Mucosa of stomach (tissue), 1 donor: ENCODE measurements at regions not wholly inside any gene's neighbourhood (a gene's known extent, or its start where the extent isn't known, plus 50 kb on each side); places are given as distances from the start of the nearest gene placed in this dataset.
"Not testable (repeated sequence)": the region's sequence is repeated elsewhere in the genome, so short reads cannot be mapped to it uniquely, and the experiment has no call there.

Experiments
- H3K27me3 ChIP-seq: one replicate; pipeline ENCODE4 v1.7.0; 2013; ENCODE audit warnings: mild to moderate bottlenecking, low read length; ENCODE audit not compliant: control insufficient read depth, insufficient read depth
- H3K36me3 ChIP-seq: one replicate; pipeline ENCODE4 v1.7.0; 2013; ENCODE audit warnings: low read length; ENCODE audit not compliant: control insufficient read depth, insufficient read depth
- H3K4me1 ChIP-seq: one replicate; pipeline ENCODE4 v1.7.0; 2013; ENCODE audit warnings: mild to moderate bottlenecking, low read length; ENCODE audit not compliant: control insufficient read depth, insufficient read depth
- H3K4me3 ChIP-seq: one replicate; pipeline ENCODE4 v1.7.0; 2013; ENCODE audit warnings: low read length
- H3K9ac ChIP-seq: one replicate; pipeline ENCODE4 v1.7.0; 2013; ENCODE audit warnings: mild to moderate bottlenecking, low read length, moderate library complexity
- H3K9me3 ChIP-seq: one replicate; pipeline ENCODE4 v1.7.0; 2013; ENCODE audit warnings: mild to moderate bottlenecking, low read length, moderate library complexity; ENCODE audit not compliant: control insufficient read depth
- donor health status: Pancreatic carcinoma.

- Histone ChIP-seq H3K4me1 (no peaks in the 10 kb centered on the region), H3K9ac (no peak overlapping the region), H3K27me3 (no peaks in the 10 kb centered on the region), H3K36me3 (no peaks in the 10 kb centered on the region), H3K9me3 (no peaks in the 10 kb centered on the region), H3K4me3 (no peak overlapping the region)
Observed at GRCh38 chr5:126106029-126106428, 317.2 kb upstream of the GRAMD2B start.

DNA sequence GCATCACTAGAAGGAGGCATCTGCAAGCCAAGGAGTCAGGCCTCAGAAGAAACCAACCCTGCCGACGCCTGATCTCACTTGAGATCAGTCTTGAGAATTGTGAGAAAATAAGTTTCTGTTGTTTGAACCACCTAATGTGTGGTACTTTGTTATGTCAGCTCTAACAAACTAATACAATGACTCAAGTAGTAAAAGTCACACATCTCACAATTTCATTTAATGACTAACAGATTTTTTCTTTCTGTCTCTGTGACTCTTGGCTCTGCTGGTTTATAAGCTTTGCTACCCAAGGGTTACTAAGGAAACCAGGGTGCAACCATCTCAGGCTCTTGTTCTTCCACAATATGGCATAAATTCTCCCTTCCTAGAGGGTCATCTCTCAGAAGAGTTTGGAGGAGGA lies 315.8 kb upstream of the GRAMD2B start:
- no peak overlapping the region for H3K9ac ChIP-seq
- H3K36me3 ChIP-seq = no peaks in the 10 kb centered on the region
- H3K27me3 ChIP-seq = no peaks in the 10 kb centered on the region
- no peaks in the 10 kb centered on the region for H3K4me1 ChIP-seq
- H3K4me3 ChIP-seq = no peak overlapping the region
- H3K9me3 ChIP-seq = no peaks in the 10 kb centered on the region

- H3K36me3 ChIP-seq = no peaks in the 10 kb centered on the region
- H3K4me1 ChIP-seq = no peaks in the 10 kb centered on the region
Observed at GRCh38 chr5:126108470-126108869, 314.7 kb upstream of the GRAMD2B start.

GRCh38 chr5:126115059-126115629 lies 308.1 kb upstream of the GRAMD2B start:
- H3K4me3 ChIP-seq = no peak overlapping the region
- H3K36me3 ChIP-seq = no peaks in the 10 kb centered on the region
- no peaks in the 10 kb centered on the region for H3K4me1 ChIP-seq
- no peak overlapping the region for H3K9ac ChIP-seq
- no peaks in the 10 kb centered on the region for H3K9me3 ChIP-seq
- no peaks in the 10 kb centered on the region for H3K27me3 ChIP-seq

More at GRCh38 chr5:126108470-126108869, 314.7 kb upstream of the GRAMD2B start:
- no peaks in the 10 kb centered on the region for H3K9me3 ChIP-seq
- no peak overlapping the region for H3K9ac ChIP-seq
- H3K27me3 ChIP-seq = no peaks in the 10 kb centered on the region
- no peak overlapping the region for H3K4me3 ChIP-seq

- H3K9ac ChIP-seq = no peak overlapping the region
- H3K27me3 ChIP-seq = no peaks in the 10 kb centered on the region
- no peak overlapping the region for H3K4me3 ChIP-seq
- no peaks in the 10 kb centered on the region for H3K9me3 ChIP-seq
- no peaks in the 10 kb centered on the region for H3K36me3 ChIP-seq
- no peaks in the 10 kb centered on the region for H3K4me1 ChIP-seq
Observed at GRCh38 chr5:126117044-126117443, 306.2 kb upstream of the GRAMD2B start.

GRCh38 chr5:126119887-126120442 lies 303.2 kb upstream of the GRAMD2B start:
- Histone ChIP-seq H3K36me3 (no peaks in the 10 kb centered on the region), H3K4me1 (no peaks in the 10 kb centered on the region), H3K4me3 (no peak overlapping the region), H3K9me3 (no peaks in the 10 kb centered on the region), H3K27me3 (no peaks in the 10 kb centered on the region), H3K9ac (no peak overlapping the region)

DNA sequence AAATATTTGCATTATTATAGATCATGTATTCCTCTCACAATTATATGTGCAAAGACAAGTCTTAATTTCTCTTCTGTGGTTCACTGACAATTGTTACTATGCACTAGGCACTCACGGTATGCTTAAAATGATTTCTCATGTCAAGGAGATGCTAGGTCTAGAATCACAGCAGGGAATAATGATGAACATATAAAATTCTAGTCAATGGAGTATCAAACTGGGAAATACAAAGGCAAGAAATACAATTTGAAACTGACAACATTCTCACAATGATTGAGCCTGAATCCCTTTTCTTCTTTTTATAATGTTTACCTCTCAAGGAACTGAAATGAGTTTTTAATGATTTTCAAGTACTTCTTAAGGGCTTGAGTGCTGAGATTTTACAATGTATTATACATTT lies 302.3 kb upstream of the GRAMD2B start:
- no peaks in the 10 kb centered on the region for H3K4me1 ChIP-seq
- no peaks in the 10 kb centered on the region for H3K36me3 ChIP-seq
- no peak overlapping the region for H3K4me3 ChIP-seq

GRCh38 chr5:126122942-126123341 lies 300.3 kb upstream of the GRAMD2B start:
- Histone ChIP-seq H3K27me3 (no peaks in the 10 kb centered on the region), H3K36me3 (no peaks in the 10 kb centered on the region), H3K4me1 (no peaks in the 10 kb centered on the region), H3K4me3 (no peak overlapping the region), H3K9me3 (no peaks in the 10 kb centered on the region), H3K9ac (no peak overlapping the region)

More for the DNA sequence above, 302.3 kb upstream of the GRAMD2B start:
- Histone ChIP-seq H3K27me3 (no peaks in the 10 kb centered on the region), H3K9me3 (no peaks in the 10 kb centered on the region), H3K9ac (no peak overlapping the region)

DNA sequence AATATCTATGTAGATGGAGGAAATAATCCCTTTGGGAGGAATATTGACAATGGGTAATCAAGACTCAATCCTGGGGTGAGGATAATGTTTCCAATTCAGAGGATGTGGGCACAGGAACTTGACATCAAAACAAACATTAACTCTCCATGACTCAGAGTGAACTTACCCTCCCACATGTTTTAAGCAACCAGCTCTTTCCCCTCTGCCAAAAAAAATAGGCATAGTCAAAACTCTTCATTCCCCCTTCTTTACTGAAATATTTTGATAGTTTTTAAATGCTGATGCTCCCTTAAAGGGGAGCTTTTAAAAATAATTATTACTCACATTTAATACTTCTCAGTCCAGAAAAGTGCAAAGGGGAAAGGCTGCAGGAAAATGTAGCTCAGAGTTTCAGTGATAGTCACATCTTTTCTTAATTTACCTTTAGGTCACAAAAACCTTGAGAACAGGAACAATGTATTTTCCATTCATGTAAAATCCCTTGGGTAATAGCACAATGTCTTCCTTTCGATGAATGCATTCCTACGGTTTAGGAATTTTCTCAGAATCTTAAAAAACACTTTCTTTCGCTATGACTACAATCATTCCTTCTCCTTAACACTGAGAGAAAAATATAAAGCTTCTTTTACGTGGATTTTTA lies 298.4 kb upstream of the GRAMD2B start:
- Histone ChIP-seq H3K4me1 (no peaks in the 10 kb centered on the region), H3K9ac (no peak overlapping the region), H3K36me3 (no peaks in the 10 kb centered on the region), H3K9me3 (no peaks in the 10 kb centered on the region), H3K27me3 (no peaks in the 10 kb centered on the region), H3K4me3 (no peak overlapping the region)

GRCh38 chr5:126125407-126125806 lies 297.8 kb upstream of the GRAMD2B start:
- Histone ChIP-seq H3K4me1 (no peaks in the 10 kb centered on the region), H3K9ac (no peak overlapping the region), H3K27me3 (no peaks in the 10 kb centered on the region), H3K36me3 (no peaks in the 10 kb centered on the region), H3K4me3 (no peak overlapping the region), H3K9me3 (no peaks in the 10 kb centered on the region)

GRCh38 chr5:126126574-126126973 lies 296.6 kb upstream of the GRAMD2B start:
- H3K9me3 ChIP-seq = no peaks in the 10 kb centered on the region
- no peaks in the 10 kb centered on the region for H3K4me1 ChIP-seq
- H3K4me3 ChIP-seq = no peak overlapping the region
- no peak overlapping the region for H3K9ac ChIP-seq
- no peaks in the 10 kb centered on the region for H3K36me3 ChIP-seq
- no peaks in the 10 kb centered on the region for H3K27me3 ChIP-seq

DNA sequence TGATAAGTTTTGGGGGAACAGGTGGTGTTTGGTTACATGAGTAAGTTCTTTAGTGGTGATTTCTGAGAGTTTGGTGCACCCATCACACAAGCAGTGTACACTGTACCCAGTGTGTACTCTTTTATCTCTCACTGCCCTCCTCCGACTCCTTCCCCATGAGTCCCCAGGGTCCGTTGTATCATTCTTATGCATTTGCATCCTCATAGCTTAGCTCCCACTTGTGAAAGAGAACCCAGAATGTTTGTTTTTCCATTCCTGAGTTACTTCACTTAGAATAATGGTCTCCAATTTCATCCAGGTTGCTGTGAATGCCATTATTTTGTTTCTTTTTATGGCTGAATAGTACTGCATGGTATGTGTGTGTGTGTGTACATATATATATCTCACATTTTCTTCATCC lies 295.8 kb upstream of the GRAMD2B start:
- H3K36me3 ChIP-seq, H3K9me3 ChIP-seq, H3K27me3 ChIP-seq, H3K4me3 ChIP-seq, H3K4me1 ChIP-seq, H3K9ac ChIP-seq: not testable (repeated sequence)
